B cell (primary cell): ENCODE measurements at regions not wholly inside any gene's neighbourhood (a gene's known extent, or its start where the extent isn't known, plus 50 kb on each side); places are given as distances from the start of the nearest gene placed in this dataset.

Source experiments
- ATAC-seq: fragments of 200-7000 bp; cut with Tn5 transposase; one replicate; pipeline ENCODE4 v1.10.0; 2021; ENCODE audit warnings: low read depth, mild to moderate bottlenecking, moderate number of reproducible peaks, moderate library complexity
- CTCF ChIA-PET: fragments of 350-600 bp; sonication (Branson Sonifier 250); formaldehyde crosslinking; loops from one replicate; lab custom pipeline; 2021; ENCODE audit warnings: antibody characterized with exemption, inconsistent platforms; lab: Charles Lee
- POLR2A ChIA-PET: fragments of 350-600 bp; sonication (Branson Sonifier 250); formaldehyde crosslinking; loops from one replicate; lab custom pipeline; 2021; ENCODE audit warnings: antibody characterized with exemption; lab: Charles Lee
- DNase-seq: peaks from one replicate; pipeline ENCODE4 v3.0.0; 2013
- H2AFZ ChIP-seq: 2 replicates; pipeline ENCODE4 v1.6.1; 2012; ENCODE audit warnings: mild to moderate bottlenecking, low read depth, low read length; ENCODE audit not compliant: insufficient read depth, poor library complexity, severe bottlenecking
- H3K27ac ChIP-seq, 2 donors: 1 replicate in 1 of 2; 2 replicates in 1 of 2; pipeline ENCODE4 v1.5.1; 2012 to 2013; ENCODE audit warnings: low read length in 2 of 2, mild to moderate bottlenecking in 2 of 2, moderate library complexity in 1 of 2
- H3K27me3 ChIP-seq, 4 experiments: fragments of 200-600 bp in 1 of 4; sonication (generic) in 1 of 4; replicated peaks in 1 of 4; 1 replicate in 2 of 4; 2 replicates in 2 of 4; pipeline versions ENCODE4 v1.6.1 to v1.7.0; 2013 to 2016; ENCODE audit warnings: low read length in 3 of 4, mild to moderate bottlenecking in 2 of 4, mixed read lengths in 1 of 4, moderate library complexity in 1 of 4; ENCODE audit not compliant: insufficient read depth in 4 of 4, control insufficient read depth in 3 of 4; ENCODE audit errors: control extremely low read depth in 1 of 4
- H3K36me3 ChIP-seq, 2 experiments: replicated peaks in 1 of 2; 1 replicate in 1 of 2; 2 replicates in 1 of 2; pipeline versions ENCODE4 v1.6.1 to v1.7.1; 2013; ENCODE audit warnings: low read length in 1 of 2; ENCODE audit not compliant: insufficient read depth in 2 of 2, control insufficient read depth in 1 of 2; ENCODE audit errors: control extremely low read depth in 1 of 2, extremely low read depth in 1 of 2
- H3K4me1 ChIP-seq, 2 donors: fragments of 200-600 bp in 1 of 2; sonication (generic) in 1 of 2; 1 replicate in 1 of 2; 2 replicates in 1 of 2; pipeline versions ENCODE4 v1.5.1 to v1.6.1; 2013 to 2017; ENCODE audit warnings: low read length in 2 of 2; ENCODE audit not compliant: control insufficient read depth in 2 of 2, insufficient read depth in 2 of 2
- H3K4me2 ChIP-seq: replicated peaks from 2 replicates; pipeline ENCODE3; 2012; ENCODE audit warnings: mild to moderate bottlenecking, low read depth, low read length; ENCODE audit not compliant: poor library complexity, severe bottlenecking
- H3K4me3 ChIP-seq, 5 experiments: fragments of 200-600 bp in 1 of 5; sonication (generic) in 1 of 5; 1 replicate in 3 of 5; 2 replicates in 2 of 5; pipeline versions ENCODE4 v1.5.1 to v1.7.0; 2011 to 2016; ENCODE audit warnings: low read length in 4 of 5, mild to moderate bottlenecking in 4 of 5, low read depth in 2 of 5, control low read depth in 1 of 5, moderate library complexity in 1 of 5; ENCODE audit not compliant: insufficient read depth in 1 of 5; ENCODE audit errors: control extremely low read depth in 1 of 5, extremely low read depth in 1 of 5
- H3K79me2 ChIP-seq: fragments of 200-600 bp; sonication (generic); one replicate; pipeline ENCODE4 v1.6.0; 2016; ENCODE audit warnings: low read length; ENCODE audit not compliant: control insufficient read depth, insufficient read depth
- H3K9ac ChIP-seq: fragments of 200-600 bp; sonication (generic); 2 replicates; pipeline ENCODE4 v1.6.1; 2017; ENCODE audit warnings: mild to moderate bottlenecking, low read length, moderate library complexity
- H3K9me3 ChIP-seq, 3 donors: one replicate each; pipeline versions ENCODE4 v1.6.1 to v1.7.1; 2013; ENCODE audit warnings: low read length in 2 of 3; ENCODE audit not compliant: control insufficient read depth in 2 of 3, insufficient read depth in 1 of 3; ENCODE audit errors: control extremely low read depth in 1 of 3
- H4K20me1 ChIP-seq: 2 replicates; pipeline ENCODE4 v1.6.0; 2012; ENCODE audit warnings: mild to moderate bottlenecking, low read length; ENCODE audit not compliant: insufficient read depth, control insufficient read depth, poor library complexity, severe bottlenecking
- H3K27ac Mint-ChIP-seq: one replicate; pipeline ENCODE4 v1.8.0; 2021; ENCODE audit warnings: mixed read lengths
- H3K27me3 Mint-ChIP-seq: one replicate; pipeline ENCODE4 v1.8.0; 2021; ENCODE audit warnings: mixed read lengths
- H3K4me1 Mint-ChIP-seq: one replicate; pipeline ENCODE4 v1.8.0; 2021; ENCODE audit warnings: mixed read lengths
- H3K4me3 Mint-ChIP-seq: one replicate; pipeline ENCODE4 v1.8.0; 2021; ENCODE audit warnings: mixed read lengths
- H3K9me3 Mint-ChIP-seq: one replicate; pipeline ENCODE4 v1.8.0; 2022; ENCODE audit warnings: mixed read lengths; ENCODE audit not compliant: insufficient read depth
- EZH2 ChIP-seq: IDR thresholded peaks from 2 replicates; pipeline ENCODE4 v1.6.1; 2012; ENCODE audit warnings: borderline replicate concordance, low read depth, mild to moderate bottlenecking, moderate library complexity, low read length; ENCODE audit not compliant: insufficient read depth, poor library complexity, severe bottlenecking
- WGBS: methylation state at CpG from one replicate; pipeline ENCODE4 v1.1.5; 2013; ENCODE audit warnings: missing lambda C conversion rate; ENCODE audit not compliant: insufficient coverage; 5-methylcytosine and 5-hydroxymethylcytosine counted together
- intact Hi-C: fragments of 100-400 bp; cut with micrococcal nuclease; formaldehyde crosslinking; loops from one replicate; pipeline ENCODE4 v1.10.0; 2022
- TF ChIP-seq, protein P1 (sequence below): fragments of 200-600 bp; IDR thresholded peaks from one replicate; pipeline ENCODE4 v1.8.0; 2022; ENCODE audit warnings: antibody characterized with exemption, mild to moderate bottlenecking

GRCh38 chr6:48889429-48889828, 573.6 kb downstream of the MMUT start:
- intact Hi-C loops: no loop called here
- CTCF ChIA-PET: no interaction called here
- H3K4me3 ChIP-seq: no peak overlapping the region
- Mint-ChIP-seq H3K27me3 (no peaks in the 10 kb centered on the region), H3K4me1 (no peaks in the 10 kb centered on the region), H3K27ac (no peak overlapping the region), H3K4me3 (no peak overlapping the region), H3K9me3 (no peaks in the 10 kb centered on the region)
- no peak overlapping the region for H3K4me2 ChIP-seq
- TF ChIP-seq, protein P1, sequence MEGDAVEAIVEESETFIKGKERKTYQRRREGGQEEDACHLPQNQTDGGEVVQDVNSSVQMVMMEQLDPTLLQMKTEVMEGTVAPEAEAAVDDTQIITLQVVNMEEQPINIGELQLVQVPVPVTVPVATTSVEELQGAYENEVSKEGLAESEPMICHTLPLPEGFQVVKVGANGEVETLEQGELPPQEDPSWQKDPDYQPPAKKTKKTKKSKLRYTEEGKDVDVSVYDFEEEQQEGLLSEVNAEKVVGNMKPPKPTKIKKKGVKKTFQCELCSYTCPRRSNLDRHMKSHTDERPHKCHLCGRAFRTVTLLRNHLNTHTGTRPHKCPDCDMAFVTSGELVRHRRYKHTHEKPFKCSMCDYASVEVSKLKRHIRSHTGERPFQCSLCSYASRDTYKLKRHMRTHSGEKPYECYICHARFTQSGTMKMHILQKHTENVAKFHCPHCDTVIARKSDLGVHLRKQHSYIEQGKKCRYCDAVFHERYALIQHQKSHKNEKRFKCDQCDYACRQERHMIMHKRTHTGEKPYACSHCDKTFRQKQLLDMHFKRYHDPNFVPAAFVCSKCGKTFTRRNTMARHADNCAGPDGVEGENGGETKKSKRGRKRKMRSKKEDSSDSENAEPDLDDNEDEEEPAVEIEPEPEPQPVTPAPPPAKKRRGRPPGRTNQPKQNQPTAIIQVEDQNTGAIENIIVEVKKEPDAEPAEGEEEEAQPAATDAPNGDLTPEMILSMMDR: no peak
- no peak for TF ChIP-seq EZH2
- no CpG with 5 or more reads among the region's 2 CpGs for WGBS
- no peaks in the 10 kb centered on the region for H3K79me2 ChIP-seq
- ATAC-seq (no peak), DNase-seq (no peak)
- no peaks in the 10 kb centered on the region for H4K20me1 ChIP-seq
- no peaks in the 10 kb centered on the region for H3K4me1 ChIP-seq
- no peaks in the 10 kb centered on the region for H3K36me3 ChIP-seq
- H3K9ac ChIP-seq: no peak overlapping the region
- no peaks in the 10 kb centered on the region for H3K27me3 ChIP-seq
- H3K27ac ChIP-seq: no peak overlapping the region
- no peak overlapping the region for H2AFZ ChIP-seq
- no peaks in the 10 kb centered on the region for H3K9me3 ChIP-seq
- POLR2A ChIA-PET: no interaction called here

DNA sequence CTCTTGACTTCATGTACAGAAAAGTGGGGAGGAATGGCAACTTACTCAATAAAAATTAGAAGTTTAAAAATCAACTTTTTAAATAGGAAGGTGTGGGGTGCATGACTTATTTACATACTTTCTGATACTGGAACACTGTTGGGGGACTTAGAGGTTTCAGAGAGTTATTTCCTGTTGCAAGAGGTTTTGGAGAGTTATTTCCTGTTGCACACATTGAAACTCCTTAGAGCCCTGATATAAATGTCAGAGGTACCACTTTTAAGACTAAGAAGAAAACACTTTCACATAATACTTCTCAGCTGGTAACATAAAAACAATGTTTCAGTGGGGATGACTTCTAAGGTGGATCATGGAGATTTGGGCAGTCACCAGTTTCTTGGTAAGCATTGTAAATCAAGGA, 579.9 kb downstream of the MMUT start:
- ChIA-PET CTCF (no interaction called here), POLR2A (no interaction called here)
- Histone ChIP-seq H3K27ac (no peak overlapping the region), H3K9me3 (peaks cover 0 to 2% (median 0%) of the 10 kb centered on the region in 3 donors), H3K4me2 (no peak overlapping the region), H3K9ac (no peak overlapping the region), H3K4me3 (no peak overlapping the region), H4K20me1 (no peaks in the 10 kb centered on the region), H3K27me3 (no peaks in the 10 kb centered on the region), H3K4me1 (no peaks in the 10 kb centered on the region), H3K79me2 (no peaks in the 10 kb centered on the region), H3K36me3 (no peaks in the 10 kb centered on the region), H2AFZ (no peak overlapping the region)
- Mint-ChIP-seq H3K9me3 (peaks cover 5% of the 10 kb centered on the region), H3K4me3 (no peak overlapping the region), H3K27ac (no peak overlapping the region), H3K4me1 (no peaks in the 10 kb centered on the region), H3K27me3 (no peaks in the 10 kb centered on the region)
- TF ChIP-seq, protein P1: no peak
- DNase-seq (no peak), ATAC-seq (no peak)
- intact Hi-C loops: no loop called here
